SK-N-SH (cell line): ENCODE measurements at regions not wholly inside any gene's neighbourhood (a gene's known extent, or its start where the extent isn't known, plus 50 kb on each side); places are given as distances from the start of the nearest gene placed in this dataset.
"Not testable (repeated sequence)": the region's sequence is repeated elsewhere in the genome, so short reads cannot be mapped to it uniquely, and the experiment has no call there.

Source experiments
- CTCF ChIP-seq: fragments of 200-600 bp; sonication (generic); IDR thresholded peaks from 2 replicates; pipeline ENCODE4 v1.6.1; 2017; ENCODE audit warnings: antibody characterized with exemption, mild to moderate bottlenecking, moderate library complexity
- EZH2phosphoT487 ChIP-seq: fragments of 200-600 bp; sonication (generic); IDR thresholded peaks from 2 replicates; pipeline ENCODE4 v1.6.1; 2017; ENCODE audit warnings: low read depth, mixed run types, mild to moderate bottlenecking, antibody characterized with exemption, moderate library complexity, borderline replicate concordance
- JUND ChIP-seq: IDR thresholded peaks from 2 replicates; pipeline ENCODE4 v1.4.0; 2012
- MAX ChIP-seq: IDR thresholded peaks from 2 replicates; pipeline ENCODE4 v1.4.0; 2012; ENCODE audit warnings: low read depth
- PBX3 ChIP-seq: IDR thresholded peaks from 2 replicates; pipeline ENCODE4; 2012
- POLR2AphosphoS5 ChIP-seq: IDR thresholded peaks from 2 replicates; pipeline ENCODE4 v1.6.1; 2012; ENCODE audit warnings: low read depth, low read length
- SIN3A ChIP-seq: IDR thresholded peaks from 2 replicates; pipeline ENCODE4 v1.6.1; 2012; ENCODE audit warnings: low read depth, mild to moderate bottlenecking, low read length, moderate library complexity, borderline replicate concordance
- TEAD4 ChIP-seq: IDR thresholded peaks from 2 replicates; pipeline ENCODE4 v1.4.0; 2012; ENCODE audit warnings: mild to moderate bottlenecking, borderline replicate concordance; ENCODE audit not compliant: insufficient read depth
- YY1 ChIP-seq: IDR thresholded peaks from 2 replicates; pipeline ENCODE4 v1.4.0; 2012; ENCODE audit warnings: low read depth, mild to moderate bottlenecking

- not testable (repeated sequence) for TF ChIP-seq JUND, POLR2AphosphoS5, CTCF, PBX3, YY1, SIN3A, EZH2phosphoT487, TEAD4, MAX
Measured at GRCh38 chr2:90052113-90052631, 1360.7 kb downstream of the RPIA start.
